H9 (cell line): ENCODE measurements at regions not wholly inside any gene's neighbourhood (a gene's known extent, or its start where the extent isn't known, plus 50 kb on each side); places are given as distances from the start of the nearest gene placed in this dataset.

Experiments
- DNase-seq: peaks from one replicate; pipeline ENCODE4 v3.0.0-alpha.2; 2017
- H2AFZ ChIP-seq: one replicate; pipeline ENCODE4 v1.6.1; 2013; ENCODE audit warnings: mild to moderate bottlenecking, low read length, control low read depth, moderate library complexity
- H2AK5ac ChIP-seq: 2 replicates; pipeline ENCODE4 v1.6.1; 2013; ENCODE audit warnings: low read length, control low read depth, mixed read lengths; ENCODE audit not compliant: insufficient read length
- H2BK120ac ChIP-seq: one replicate; pipeline ENCODE4 v1.6.1; 2013; ENCODE audit warnings: low read depth, mild to moderate bottlenecking, low read length, control low read depth, inconsistent platforms; ENCODE audit not compliant: poor library complexity, severe bottlenecking
- H2BK12ac ChIP-seq: 2 replicates; pipeline ENCODE4 v1.6.1; 2013; ENCODE audit warnings: low read length, control low read depth, mixed read lengths, low read depth; ENCODE audit not compliant: insufficient read length
- H2BK15ac ChIP-seq: 2 replicates; pipeline ENCODE4 v1.6.1; 2013; ENCODE audit warnings: low read depth, low read length, control low read depth
- H2BK20ac ChIP-seq: one replicate; pipeline ENCODE4 v1.6.1; 2013; ENCODE audit warnings: low read depth, mild to moderate bottlenecking, low read length, control low read depth, inconsistent platforms; ENCODE audit not compliant: poor library complexity, severe bottlenecking
- H2BK5ac ChIP-seq: 2 replicates; pipeline ENCODE4 v1.6.1; 2013; ENCODE audit warnings: low read length, control low read depth, mixed read lengths; ENCODE audit not compliant: insufficient read length
- H3K14ac ChIP-seq: 2 replicates; pipeline ENCODE4 v1.6.1; 2013; ENCODE audit warnings: low read length, control low read depth; ENCODE audit not compliant: insufficient read depth
- H3K18ac ChIP-seq: 2 replicates; pipeline ENCODE4 v1.6.1; 2013; ENCODE audit warnings: low read depth, mild to moderate bottlenecking, mixed read lengths, low read length, control low read depth; ENCODE audit not compliant: insufficient read length
- H3K23ac ChIP-seq: 2 replicates; pipeline ENCODE4 v1.6.1; 2013; ENCODE audit warnings: low read length, control low read depth, mixed read lengths, low read depth; ENCODE audit not compliant: insufficient read length
- H3K23me2 ChIP-seq: 2 replicates; pipeline ENCODE4 v1.6.1; 2013; ENCODE audit warnings: low read depth, mild to moderate bottlenecking, mixed read lengths, low read length, control low read depth; ENCODE audit not compliant: insufficient read length, poor library complexity, severe bottlenecking
- H3K27ac ChIP-seq: 2 replicates; pipeline ENCODE4 v1.5.1; 2013; ENCODE audit warnings: low read length, control low read depth, mixed read lengths, low read depth; ENCODE audit not compliant: insufficient read length
- H3K27me3 ChIP-seq: 2 replicates; pipeline ENCODE4 v1.6.1; 2013; ENCODE audit warnings: low read length, control low read depth, inconsistent platforms; ENCODE audit not compliant: insufficient read depth
- H3K4ac ChIP-seq: 2 replicates; pipeline ENCODE4 v1.6.1; 2013; ENCODE audit warnings: low read depth, mild to moderate bottlenecking, control low read depth, inconsistent platforms, low read length, moderate library complexity
- H3K4me1 ChIP-seq: 2 replicates; pipeline ENCODE4 v1.6.1; 2013; ENCODE audit warnings: low read length, control low read depth, inconsistent platforms; ENCODE audit not compliant: insufficient read depth
- H3K4me2 ChIP-seq: 2 replicates; pipeline ENCODE4 v1.6.1; 2013; ENCODE audit warnings: low read length, control low read depth, mixed read lengths; ENCODE audit not compliant: insufficient read length, insufficient read depth
- H3K56ac ChIP-seq: 2 replicates; pipeline ENCODE4 v1.6.1; 2013; ENCODE audit warnings: low read depth, mild to moderate bottlenecking, mixed read lengths, low read length, control low read depth; ENCODE audit not compliant: insufficient read length
- H3K79me1 ChIP-seq: 2 replicates; pipeline ENCODE4 v1.6.1; 2013; ENCODE audit warnings: low read depth, mild to moderate bottlenecking, moderate library complexity, low read length, control low read depth, inconsistent platforms; ENCODE audit not compliant: insufficient read depth, poor library complexity, severe bottlenecking
- H3K79me2 ChIP-seq: 2 replicates; pipeline ENCODE4 v1.6.1; 2013; ENCODE audit warnings: low read length, control low read depth, inconsistent platforms; ENCODE audit not compliant: insufficient read depth
- H3K9ac ChIP-seq: 2 replicates; pipeline ENCODE4 v1.6.1; 2013; ENCODE audit warnings: low read length, control low read depth, mixed read lengths; ENCODE audit not compliant: insufficient read length; ENCODE audit errors: extremely low read depth
- H3K9me3 ChIP-seq: one replicate; pipeline ENCODE4 v1.6.1; 2013; ENCODE audit warnings: low read depth, low read length, inconsistent platforms; ENCODE audit not compliant: control insufficient read depth
- H3T11ph ChIP-seq: one replicate; pipeline ENCODE4 v1.6.1; 2013; ENCODE audit warnings: mild to moderate bottlenecking, low read length, control low read depth, inconsistent platforms
- H4K20me1 ChIP-seq: one replicate; pipeline ENCODE4 v1.6.1; 2013; ENCODE audit not compliant: control insufficient read depth, insufficient read length, insufficient read depth
- H4K5ac ChIP-seq: 2 replicates; pipeline ENCODE4 v1.6.1; 2013; ENCODE audit warnings: low read depth, mild to moderate bottlenecking, mixed read lengths, low read length, control low read depth; ENCODE audit not compliant: insufficient read length
- H4K8ac ChIP-seq: replicated peaks from 2 replicates; pipeline ENCODE4 v1.6.1; 2013; ENCODE audit warnings: low read length, control low read depth, mixed read lengths, low read depth; ENCODE audit not compliant: insufficient read length
- H4K91ac ChIP-seq: 2 replicates; pipeline ENCODE4 v1.6.1; 2013; ENCODE audit warnings: low read depth, mild to moderate bottlenecking, moderate library complexity, mixed read lengths, low read length, control low read depth; ENCODE audit not compliant: insufficient read length
- H3K27ac Mint-ChIP-seq, 3 experiments: 2 replicates in 2 of 3; 3 replicates in 1 of 3; pipeline ENCODE4 v1.8.0; 2020 to 2021; ENCODE audit warnings: mixed read lengths in 3 of 3, mild to moderate bottlenecking in 1 of 3, moderate library complexity in 1 of 3
- H3K27me3 Mint-ChIP-seq: 2 replicates; pipeline ENCODE4 v1.8.0; 2021; ENCODE audit warnings: low read depth, mild to moderate bottlenecking, moderate library complexity, mixed read lengths
- H3K36me3 Mint-ChIP-seq, 3 experiments: 2 replicates in 2 of 3; 3 replicates in 1 of 3; pipeline ENCODE4 v1.8.0; 2020 to 2021; ENCODE audit warnings: low read depth in 3 of 3, mixed read lengths in 3 of 3; ENCODE audit not compliant: insufficient read depth in 1 of 3
- H3K4me1 Mint-ChIP-seq, 2 experiments: 2 replicates each; pipeline ENCODE4 v1.8.0; 2020; ENCODE audit warnings: mixed read lengths in 2 of 2
- H3K4me3 Mint-ChIP-seq, 2 experiments: 2 replicates in 1 of 2; 3 replicates in 1 of 2; pipeline ENCODE4 v1.8.0; 2020 to 2021; ENCODE audit warnings: mild to moderate bottlenecking in 2 of 2, mixed read lengths in 2 of 2, moderate library complexity in 1 of 2
- H3K9me3 Mint-ChIP-seq, 2 experiments: 2 replicates in 1 of 2; 3 replicates in 1 of 2; pipeline ENCODE4 v1.8.0; 2020; ENCODE audit warnings: mild to moderate bottlenecking in 2 of 2, mixed read lengths in 2 of 2, moderate library complexity in 1 of 2
- WGBS: extraction: QIAGEN DNeasy Blood & Tissue Kit; methylation state at CpG from one replicate; pipeline ENCODE4 v1.1.7; 2013; ENCODE audit warnings: missing lambda C conversion rate, low lambda C conversion rate, mixed read lengths; ENCODE audit not compliant: insufficient read length; ENCODE audit errors: extremely low coverage; 5-methylcytosine and 5-hydroxymethylcytosine counted together
- TF ChIP-seq, protein P1 (sequence below): fragments of 200-600 bp; sonication (generic); conservative IDR thresholded peaks from 3 replicates; pipeline ENCODE4 v1.8.0; 2021; ENCODE audit warnings: antibody characterized with exemption, mild to moderate bottlenecking

- Mint-ChIP-seq H3K27ac (no peak overlapping the region; a peak in 2 of 7 replicates), H3K9me3 (no peaks in the 10 kb centered on the region; a peak in 1 of 5 replicates), H3K27me3 (no peaks in the 10 kb centered on the region; the same call in none of the 2 replicates), H3K4me3 (no peak overlapping the region), H3K4me1 (peaks cover 13 to 23% of the 10 kb centered on the region in 2 experiments), H3K36me3 (no peaks in the 10 kb centered on the region)
- Histone ChIP-seq H3K4ac (no peak overlapping the region), H2BK15ac (no peak overlapping the region), H3K9ac (no peak overlapping the region), H2AFZ (no peak overlapping the region), H3K27me3 (no peaks in the 10 kb centered on the region), H3K9me3 (no peaks in the 10 kb centered on the region), H3T11ph (no peak overlapping the region), H3K14ac (no peak overlapping the region), H4K91ac (no peak overlapping the region), H4K8ac (no peak overlapping the region), H3K18ac (no peak overlapping the region), H4K5ac (no peak overlapping the region), H3K79me2 (no peaks in the 10 kb centered on the region), H4K20me1 (no peaks in the 10 kb centered on the region), H3K4me2 (no peak overlapping the region), H2BK12ac (no peak overlapping the region), H3K23me2 (no peaks in the 10 kb centered on the region), H3K27ac (no peak overlapping the region), H3K56ac (no peak overlapping the region), H2AK5ac (no peak overlapping the region), H2BK120ac (no peak overlapping the region), H3K79me1 (no peaks in the 10 kb centered on the region), H3K4me1 (no peaks in the 10 kb centered on the region), H2BK20ac (no peak overlapping the region), H2BK5ac (no peak overlapping the region), H3K23ac (no peak overlapping the region)
- WGBS: no CpG with 5 or more reads among the region's 14 CpGs
- no peak for DNase-seq
- TF ChIP-seq, protein P1, sequence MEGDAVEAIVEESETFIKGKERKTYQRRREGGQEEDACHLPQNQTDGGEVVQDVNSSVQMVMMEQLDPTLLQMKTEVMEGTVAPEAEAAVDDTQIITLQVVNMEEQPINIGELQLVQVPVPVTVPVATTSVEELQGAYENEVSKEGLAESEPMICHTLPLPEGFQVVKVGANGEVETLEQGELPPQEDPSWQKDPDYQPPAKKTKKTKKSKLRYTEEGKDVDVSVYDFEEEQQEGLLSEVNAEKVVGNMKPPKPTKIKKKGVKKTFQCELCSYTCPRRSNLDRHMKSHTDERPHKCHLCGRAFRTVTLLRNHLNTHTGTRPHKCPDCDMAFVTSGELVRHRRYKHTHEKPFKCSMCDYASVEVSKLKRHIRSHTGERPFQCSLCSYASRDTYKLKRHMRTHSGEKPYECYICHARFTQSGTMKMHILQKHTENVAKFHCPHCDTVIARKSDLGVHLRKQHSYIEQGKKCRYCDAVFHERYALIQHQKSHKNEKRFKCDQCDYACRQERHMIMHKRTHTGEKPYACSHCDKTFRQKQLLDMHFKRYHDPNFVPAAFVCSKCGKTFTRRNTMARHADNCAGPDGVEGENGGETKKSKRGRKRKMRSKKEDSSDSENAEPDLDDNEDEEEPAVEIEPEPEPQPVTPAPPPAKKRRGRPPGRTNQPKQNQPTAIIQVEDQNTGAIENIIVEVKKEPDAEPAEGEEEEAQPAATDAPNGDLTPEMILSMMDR: no peak
These were observed 295.0 kb upstream of the HDAC4 start for GRCh38 chr2:239695728-239696240.
